ENCODE measurements at regions not wholly inside any gene's neighbourhood (a gene's known extent, or its start where the extent isn't known, plus 50 kb on each side); places are given as distances from the start of the nearest gene placed in this dataset.

GRCh38 chr13:80010286-80010831 is 330.6 kb downstream of the SPRY2 start:
- H3K27me3 ChIP-seq = no peaks in the 10 kb centered on the region
- peaks cover 12% of the 10 kb centered on the region for H3K4me1 ChIP-seq
- no peak overlapping the region for H3K4me3 ChIP-seq (ENCODE audit: low read depth, low read length)
- H3K9me3 ChIP-seq = no peaks in the 10 kb centered on the region
- no peaks in the 10 kb centered on the region for H3K36me3 ChIP-seq
- no peak for DNase-seq
- TF ChIP-seq, protein P1, sequence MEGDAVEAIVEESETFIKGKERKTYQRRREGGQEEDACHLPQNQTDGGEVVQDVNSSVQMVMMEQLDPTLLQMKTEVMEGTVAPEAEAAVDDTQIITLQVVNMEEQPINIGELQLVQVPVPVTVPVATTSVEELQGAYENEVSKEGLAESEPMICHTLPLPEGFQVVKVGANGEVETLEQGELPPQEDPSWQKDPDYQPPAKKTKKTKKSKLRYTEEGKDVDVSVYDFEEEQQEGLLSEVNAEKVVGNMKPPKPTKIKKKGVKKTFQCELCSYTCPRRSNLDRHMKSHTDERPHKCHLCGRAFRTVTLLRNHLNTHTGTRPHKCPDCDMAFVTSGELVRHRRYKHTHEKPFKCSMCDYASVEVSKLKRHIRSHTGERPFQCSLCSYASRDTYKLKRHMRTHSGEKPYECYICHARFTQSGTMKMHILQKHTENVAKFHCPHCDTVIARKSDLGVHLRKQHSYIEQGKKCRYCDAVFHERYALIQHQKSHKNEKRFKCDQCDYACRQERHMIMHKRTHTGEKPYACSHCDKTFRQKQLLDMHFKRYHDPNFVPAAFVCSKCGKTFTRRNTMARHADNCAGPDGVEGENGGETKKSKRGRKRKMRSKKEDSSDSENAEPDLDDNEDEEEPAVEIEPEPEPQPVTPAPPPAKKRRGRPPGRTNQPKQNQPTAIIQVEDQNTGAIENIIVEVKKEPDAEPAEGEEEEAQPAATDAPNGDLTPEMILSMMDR (IDR thresholded peaks at IDR 0.05; ENCODE audit: low read depth, low read length) = no peak

GRCh38 chr13:80009760-80010159 is 331.2 kb downstream of the SPRY2 start:
- H3K9me3 ChIP-seq = no peaks in the 10 kb centered on the region
- DNase-seq = no peak
- no peaks in the 10 kb centered on the region for H3K36me3 ChIP-seq
- H3K27me3 ChIP-seq = no peaks in the 10 kb centered on the region
- peaks cover 12% of the 10 kb centered on the region for H3K4me1 ChIP-seq
- TF ChIP-seq, protein P1 (IDR thresholded peaks at IDR 0.05; ENCODE audit: low read depth, low read length) = no peak
- H3K4me3 ChIP-seq (ENCODE audit: low read depth, low read length) = no peak overlapping the region

DNA sequence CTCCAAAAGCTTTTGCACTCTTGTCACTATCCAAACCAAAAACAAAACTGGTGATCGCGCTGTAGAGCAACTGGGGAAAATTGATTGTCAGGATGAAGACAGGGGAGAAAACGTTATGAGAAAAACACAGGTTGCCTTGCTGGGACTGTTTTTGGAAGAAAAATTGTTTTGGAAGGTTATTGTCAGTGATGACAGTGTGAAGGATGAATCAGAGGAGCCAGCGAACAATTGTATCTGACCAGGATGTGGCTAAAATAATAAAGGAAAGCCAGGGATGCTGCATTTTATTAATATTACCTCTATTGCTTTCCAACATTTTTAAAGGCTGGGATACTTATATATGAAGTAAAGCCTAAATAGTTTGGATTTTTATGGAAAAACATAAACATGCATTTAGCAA is 334.0 kb downstream of the SPRY2 start:
- Histone ChIP-seq H3K4me3 (ENCODE audit: low read depth, low read length) (no peak overlapping the region), H3K27me3 (no peaks in the 10 kb centered on the region), H3K4me1 (peaks cover 12% of the 10 kb centered on the region), H3K36me3 (no peaks in the 10 kb centered on the region), H3K9me3 (no peaks in the 10 kb centered on the region)
- TF ChIP-seq, protein P1 (IDR thresholded peaks at IDR 0.05; ENCODE audit: low read depth, low read length) = no peak
- DNase-seq = no peak

- H3K36me3 ChIP-seq = no peaks in the 10 kb centered on the region
- TF ChIP-seq, protein P1 (IDR thresholded peaks at IDR 0.05; ENCODE audit: low read depth, low read length) = no peak
Observed at GRCh38 chr13:80001510-80001842, 339.4 kb downstream of the SPRY2 start.

GRCh38 chr13:80000684-80001509 is 340.0 kb downstream of the SPRY2 start:
- Histone ChIP-seq H3K9me3 (no peaks in the 10 kb centered on the region), H3K27me3 (no peaks in the 10 kb centered on the region), H3K4me1 (no peaks in the 10 kb centered on the region), H3K4me3 (ENCODE audit: low read depth, low read length) (no peak overlapping the region), H3K36me3 (no peaks in the 10 kb centered on the region)
- TF ChIP-seq, protein P1 (IDR thresholded peaks at IDR 0.05; ENCODE audit: low read depth, low read length) = no peak
- DNase-seq = no peak

More at GRCh38 chr13:80001510-80001842, 339.4 kb downstream of the SPRY2 start:
- Histone ChIP-seq H3K4me3 (ENCODE audit: low read depth, low read length) (no peak overlapping the region), H3K9me3 (no peaks in the 10 kb centered on the region), H3K27me3 (no peaks in the 10 kb centered on the region), H3K4me1 (no peaks in the 10 kb centered on the region)
- DNase-seq = no peak

DNA sequence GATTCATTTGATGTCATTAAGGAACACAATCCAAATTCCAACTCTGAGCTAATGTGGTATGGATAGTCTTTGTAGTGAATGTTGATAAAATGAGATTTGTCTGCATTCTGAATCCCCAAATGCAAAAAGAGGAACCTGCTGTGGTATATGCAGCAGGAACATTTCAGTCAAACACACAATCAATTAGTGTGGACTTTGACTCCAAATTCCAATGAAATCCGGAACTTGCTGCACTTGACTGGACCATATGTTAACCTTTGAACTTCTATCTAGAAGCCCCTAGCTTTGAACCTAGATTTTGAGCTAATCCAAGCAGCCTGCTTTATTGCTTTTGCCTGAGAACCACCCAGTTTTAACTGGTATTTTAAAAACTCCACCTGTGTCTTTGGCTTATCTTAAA is 341.3 kb downstream of the SPRY2 start:
- H3K36me3 ChIP-seq = no peaks in the 10 kb centered on the region
- H3K4me1 ChIP-seq = no peaks in the 10 kb centered on the region
- TF ChIP-seq, protein P1 (IDR thresholded peaks at IDR 0.05; ENCODE audit: low read depth, low read length) = no peak
- no peak overlapping the region for H3K4me3 ChIP-seq (ENCODE audit: low read depth, low read length)
- H3K27me3 ChIP-seq = no peaks in the 10 kb centered on the region
- DNase-seq = no peak
- H3K9me3 ChIP-seq = no peaks in the 10 kb centered on the region

Measured in BE2C (cell line).